ENCODE measurements at regions not wholly inside any gene's neighbourhood (a gene's known extent, or its start where the extent isn't known, plus 50 kb on each side); places are given as distances from the start of the nearest gene placed in this dataset.

- Histone ChIP-seq H3K27ac (ENCODE audit: low read depth) (no peak overlapping the region), H3K4me1 (ENCODE audit: insufficient read depth) (peaks cover 2% of the 10 kb centered on the region), H3K4me3 (ENCODE audit: low read depth, low read length) (no peak overlapping the region), H3K36me3 (ENCODE audit: insufficient read depth) (no peaks in the 10 kb centered on the region)
- WGBS, result 86% methylated on average over 11 of the region's 11 CpGs
- no peak for DNase-seq (ENCODE audit: extremely low spot score)
These were observed 373.9 kb upstream of the CFAP20DC start for GRCh38 chr3:59423707-59424106.

GRCh38 chr3:59422312-59422711 is 372.5 kb upstream of the CFAP20DC start:
- DNase-seq (ENCODE audit: extremely low spot score), result no peak
- Histone ChIP-seq H3K4me1 (ENCODE audit: insufficient read depth) (peaks cover 2% of the 10 kb centered on the region), H3K36me3 (ENCODE audit: insufficient read depth) (no peaks in the 10 kb centered on the region), H3K27ac (ENCODE audit: low read depth) (no peak overlapping the region), H3K4me3 (ENCODE audit: low read depth, low read length) (no peak overlapping the region)
- WGBS, result 76% methylated on average over 4 of the region's 4 CpGs

- DNase-seq (ENCODE audit: extremely low spot score), result no peak
- Histone ChIP-seq H3K27ac (ENCODE audit: low read depth) (no peak overlapping the region), H3K36me3 (ENCODE audit: insufficient read depth) (no peaks in the 10 kb centered on the region), H3K4me3 (ENCODE audit: low read depth, low read length) (no peak overlapping the region), H3K4me1 (ENCODE audit: insufficient read depth) (peaks cover 2% of the 10 kb centered on the region)
- WGBS, result 35% methylated on average over 4 of the region's 4 CpGs
These were observed 369.0 kb upstream of the CFAP20DC start for GRCh38 chr3:59418836-59419235.

- WGBS, result 65% methylated on average over 5 of the region's 5 CpGs
These were observed 362.7 kb upstream of the CFAP20DC start for GRCh38 chr3:59412516-59412915.

GRCh38 chr3:59411694-59412093 is 361.9 kb upstream of the CFAP20DC start:
- 79% methylated on average over 1 of the region's 1 CpG for WGBS
- no peaks in the 10 kb centered on the region for H3K36me3 ChIP-seq (ENCODE audit: insufficient read depth)
- no peak overlapping the region for H3K27ac ChIP-seq (ENCODE audit: low read depth)
- no peaks in the 10 kb centered on the region for H3K4me1 ChIP-seq (ENCODE audit: insufficient read depth)
- DNase-seq (ENCODE audit: extremely low spot score), result no peak
- H3K4me3 ChIP-seq (ENCODE audit: low read depth, low read length), result no peak overlapping the region

More at GRCh38 chr3:59412516-59412915, 362.7 kb upstream of the CFAP20DC start:
- no peak for DNase-seq (ENCODE audit: extremely low spot score)
- no peaks in the 10 kb centered on the region for H3K4me1 ChIP-seq (ENCODE audit: insufficient read depth)
- no peak overlapping the region for H3K27ac ChIP-seq (ENCODE audit: low read depth)
- H3K36me3 ChIP-seq (ENCODE audit: insufficient read depth), result no peaks in the 10 kb centered on the region
- H3K4me3 ChIP-seq (ENCODE audit: low read depth, low read length), result no peak overlapping the region

- Histone ChIP-seq H3K4me3 (ENCODE audit: low read depth, low read length) (no peak overlapping the region), H3K36me3 (ENCODE audit: insufficient read depth) (no peaks in the 10 kb centered on the region), H3K4me1 (ENCODE audit: insufficient read depth) (no peaks in the 10 kb centered on the region), H3K27ac (ENCODE audit: low read depth) (no peak overlapping the region)
- 78% methylated on average over 2 of the region's 2 CpGs for WGBS
- DNase-seq (ENCODE audit: extremely low spot score), result no peak
These were observed 361.4 kb upstream of the CFAP20DC start for GRCh38 chr3:59411186-59411585.

GRCh38 chr3:59408047-59408624 is 358.3 kb upstream of the CFAP20DC start:
- Histone ChIP-seq H3K36me3 (ENCODE audit: insufficient read depth) (no peaks in the 10 kb centered on the region), H3K4me3 (ENCODE audit: low read depth, low read length) (no peak overlapping the region), H3K27ac (ENCODE audit: low read depth) (no peak overlapping the region), H3K4me1 (ENCODE audit: insufficient read depth) (no peaks in the 10 kb centered on the region)
- DNase-seq (ENCODE audit: extremely low spot score), result no peak
- 45% methylated on average over 2 of the region's 2 CpGs for WGBS

GRCh38 chr3:59407425-59407824 is 357.6 kb upstream of the CFAP20DC start:
- DNase-seq (ENCODE audit: extremely low spot score), result no peak
- H3K4me1 ChIP-seq (ENCODE audit: insufficient read depth), result no peaks in the 10 kb centered on the region
- H3K27ac ChIP-seq (ENCODE audit: low read depth), result no peak overlapping the region
- WGBS, result 84% methylated on average over 5 of the region's 5 CpGs
- H3K4me3 ChIP-seq (ENCODE audit: low read depth, low read length), result no peak overlapping the region
- no peaks in the 10 kb centered on the region for H3K36me3 ChIP-seq (ENCODE audit: insufficient read depth)

GRCh38 chr3:59406943-59407342 is 357.1 kb upstream of the CFAP20DC start:
- Histone ChIP-seq H3K27ac (ENCODE audit: low read depth) (no peak overlapping the region), H3K4me1 (ENCODE audit: insufficient read depth) (no peaks in the 10 kb centered on the region), H3K36me3 (ENCODE audit: insufficient read depth) (no peaks in the 10 kb centered on the region), H3K4me3 (ENCODE audit: low read depth, low read length) (no peak overlapping the region)
- WGBS, result 82% methylated on average over 2 of the region's 2 CpGs
- no peak for DNase-seq (ENCODE audit: extremely low spot score)

GRCh38 chr3:59404851-59405250 is 355.0 kb upstream of the CFAP20DC start:
- no peak overlapping the region for H3K4me3 ChIP-seq (ENCODE audit: low read depth, low read length)
- no peaks in the 10 kb centered on the region for H3K4me1 ChIP-seq (ENCODE audit: insufficient read depth)
- no peak overlapping the region for H3K27ac ChIP-seq (ENCODE audit: low read depth)
- no peaks in the 10 kb centered on the region for H3K36me3 ChIP-seq (ENCODE audit: insufficient read depth)
- DNase-seq (ENCODE audit: extremely low spot score), result no peak
- 84% methylated on average over 8 of the region's 8 CpGs for WGBS

GRCh38 chr3:59404064-59404463 is 354.2 kb upstream of the CFAP20DC start:
- no peak overlapping the region for H3K27ac ChIP-seq (ENCODE audit: low read depth)
- H3K4me1 ChIP-seq (ENCODE audit: insufficient read depth), result no peaks in the 10 kb centered on the region
- WGBS, result 91% methylated on average over 2 of the region's 2 CpGs
- no peak overlapping the region for H3K4me3 ChIP-seq (ENCODE audit: low read depth, low read length)
- DNase-seq (ENCODE audit: extremely low spot score), result no peak
- H3K36me3 ChIP-seq (ENCODE audit: insufficient read depth), result no peaks in the 10 kb centered on the region

- Histone ChIP-seq H3K4me1 (ENCODE audit: insufficient read depth) (no peaks in the 10 kb centered on the region), H3K36me3 (ENCODE audit: insufficient read depth) (no peaks in the 10 kb centered on the region), H3K27ac (ENCODE audit: low read depth) (no peak overlapping the region), H3K4me3 (ENCODE audit: low read depth, low read length) (no peak overlapping the region)
- WGBS, result 70% methylated on average over 2 of the region's 2 CpGs
- DNase-seq (ENCODE audit: extremely low spot score), result no peak
These were observed 352.1 kb upstream of the CFAP20DC start for GRCh38 chr3:59401924-59402323.

GRCh38 chr3:59392116-59392515 is 342.3 kb upstream of the CFAP20DC start:
- H3K36me3 ChIP-seq (ENCODE audit: insufficient read depth), result no peaks in the 10 kb centered on the region
- H3K4me3 ChIP-seq (ENCODE audit: low read depth, low read length), result no peak overlapping the region
- no peaks in the 10 kb centered on the region for H3K4me1 ChIP-seq (ENCODE audit: insufficient read depth)
- DNase-seq (ENCODE audit: extremely low spot score), result no peak
- 84% methylated on average over 1 of the region's 1 CpG for WGBS
- no peak overlapping the region for H3K27ac ChIP-seq (ENCODE audit: low read depth)

GRCh38 chr3:59391131-59391530 is 341.3 kb upstream of the CFAP20DC start:
- no peak for DNase-seq (ENCODE audit: extremely low spot score)
- 88% methylated on average over 7 of the region's 7 CpGs for WGBS
- Histone ChIP-seq H3K4me3 (ENCODE audit: low read depth, low read length) (no peak overlapping the region), H3K27ac (ENCODE audit: low read depth) (no peak overlapping the region), H3K36me3 (ENCODE audit: insufficient read depth) (no peaks in the 10 kb centered on the region), H3K4me1 (ENCODE audit: insufficient read depth) (no peaks in the 10 kb centered on the region)

Measured in urinary bladder (tissue), 3 donors.